CD8-positive, alpha-beta memory T cell (primary cell): ENCODE measurements at regions not wholly inside any gene's neighbourhood (a gene's known extent, or its start where the extent isn't known, plus 50 kb on each side); places are given as distances from the start of the nearest gene placed in this dataset.

Experiments used
- CTCF ChIA-PET: fragments of 350-600 bp; sonication (Branson Sonifier 250); formaldehyde crosslinking; loops from one replicate; lab custom pipeline; 2021; ENCODE audit warnings: antibody characterized with exemption; lab: Charles Lee
- POLR2A ChIA-PET: fragments of 350-600 bp; sonication (Branson Sonifier 250); formaldehyde crosslinking; loops from one replicate; lab custom pipeline; 2021; ENCODE audit warnings: antibody characterized with exemption; lab: Charles Lee
- DNase-seq, 5 donors: peaks; one replicate each; pipeline versions ENCODE4 v3.0.0 to v3.0.0-alpha.2; 2020 to 2022; ENCODE audit warnings: mixed read lengths in 1 of 5
- H3K27ac ChIP-seq: one replicate; pipeline ENCODE4 v1.7.0; 2013; ENCODE audit warnings: low read depth, mild to moderate bottlenecking, low read length, moderate library complexity
- H3K27me3 ChIP-seq: 2 replicates; pipeline ENCODE4 v1.7.0; 2013; ENCODE audit warnings: low read length, mild to moderate bottlenecking; ENCODE audit not compliant: insufficient read depth, poor library complexity, severe bottlenecking
- H3K36me3 ChIP-seq: 2 replicates; pipeline ENCODE4 v1.7.0; 2013; ENCODE audit warnings: mild to moderate bottlenecking, low read length, moderate library complexity; ENCODE audit not compliant: insufficient read depth
- H3K4me1 ChIP-seq: 2 replicates; pipeline ENCODE4 v1.7.0; 2013; ENCODE audit warnings: mild to moderate bottlenecking, low read length, moderate library complexity; ENCODE audit not compliant: insufficient read depth
- H3K4me3 ChIP-seq: 2 replicates; pipeline ENCODE4 v1.7.0; 2013; ENCODE audit warnings: mild to moderate bottlenecking, low read length
- H3K9me3 ChIP-seq: 2 replicates; pipeline ENCODE4 v1.7.0; 2013; ENCODE audit warnings: mild to moderate bottlenecking, low read length
- H3K27ac Mint-ChIP-seq, 8 donors: one replicate each; pipeline ENCODE4 v1.8.0; 2020 to 2021; ENCODE audit warnings: mixed read lengths in 8 of 8, mild to moderate bottlenecking in 6 of 8, inconsistent platforms in 3 of 8, moderate library complexity in 3 of 8
- H3K27me3 Mint-ChIP-seq, 2 donors: one replicate each; pipeline ENCODE4 v1.8.0; 2020 to 2021; ENCODE audit warnings: mixed read lengths in 2 of 2, mild to moderate bottlenecking in 1 of 2, moderate library complexity in 1 of 2
- H3K36me3 Mint-ChIP-seq, 3 donors: one replicate each; pipeline ENCODE4 v1.8.0; 2020 to 2021; ENCODE audit warnings: mixed read lengths in 3 of 3, inconsistent platforms in 1 of 3, mild to moderate bottlenecking in 1 of 3
- H3K4me1 Mint-ChIP-seq, 3 donors: one replicate each; pipeline ENCODE4 v1.8.0; 2020 to 2021; ENCODE audit warnings: mixed read lengths in 3 of 3, inconsistent platforms in 1 of 3, mild to moderate bottlenecking in 1 of 3
- H3K4me3 Mint-ChIP-seq, 7 donors: one replicate each; pipeline ENCODE4 v1.8.0; 2020 to 2021; ENCODE audit warnings: mixed read lengths in 7 of 7, mild to moderate bottlenecking in 6 of 7, moderate library complexity in 4 of 7, inconsistent platforms in 2 of 7
- H3K9me3 Mint-ChIP-seq, 5 donors: one replicate each; pipeline ENCODE4 v1.8.0; 2020 to 2022; ENCODE audit warnings: mixed read lengths in 5 of 5, mild to moderate bottlenecking in 3 of 5, moderate library complexity in 2 of 5, inconsistent platforms in 1 of 5

DNA sequence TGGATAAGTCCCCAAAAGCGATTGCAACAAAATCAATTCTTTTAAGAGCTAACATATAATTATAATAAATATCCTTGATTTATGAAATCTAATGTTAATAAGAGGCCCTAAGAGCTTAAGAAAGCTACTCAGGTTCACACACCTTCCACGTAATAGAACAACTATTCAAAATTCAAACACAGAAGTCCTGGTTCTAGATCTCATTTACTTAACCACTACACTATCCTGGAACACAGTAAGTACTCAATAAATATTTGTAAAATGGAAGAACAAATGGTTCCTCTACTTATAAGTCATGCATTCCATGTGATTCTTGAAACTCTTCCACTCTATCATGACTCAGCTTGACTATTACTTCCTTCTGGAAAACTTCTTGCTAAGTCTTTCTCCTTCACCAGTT lies 268.2 kb downstream of the FAM181B start:
- H3K36me3 ChIP-seq, result no peaks in the 10 kb centered on the region
- CTCF ChIA-PET, result no interaction called here

DNA sequence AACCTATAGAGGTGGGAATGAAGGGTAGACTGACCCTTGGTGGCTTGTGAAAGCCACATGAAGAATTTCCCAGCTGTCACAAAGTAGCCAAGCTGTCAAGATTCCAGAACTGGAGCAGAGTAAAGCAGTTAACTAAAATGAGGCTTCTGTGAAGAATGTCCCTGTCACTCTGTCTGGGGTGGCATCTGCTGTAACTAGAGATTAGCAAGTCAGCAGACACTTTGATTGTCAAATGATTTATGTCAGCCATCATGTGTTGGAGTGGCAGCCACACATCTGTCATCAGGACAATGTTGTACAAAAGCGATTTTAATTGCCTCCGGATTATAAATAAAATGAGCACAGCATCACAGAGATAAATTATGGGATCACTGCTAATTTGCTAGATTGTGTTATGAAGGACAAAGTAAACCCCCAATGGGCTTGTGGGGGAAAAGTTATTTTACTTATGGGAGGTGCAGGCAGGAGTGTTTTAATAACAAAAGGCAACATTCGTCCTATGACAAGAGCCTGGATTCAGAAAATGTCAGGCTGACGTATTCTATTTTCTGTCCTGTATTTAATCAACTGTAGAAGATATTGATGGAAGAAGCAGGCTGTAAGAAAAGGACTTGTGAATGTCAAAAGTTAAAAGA lies 270.9 kb downstream of the FAM181B start:
- DNase-seq, result no peak
- Histone ChIP-seq H3K9me3 (no peaks in the 10 kb centered on the region), H3K36me3 (no peaks in the 10 kb centered on the region), H3K4me3 (no peak overlapping the region), H3K4me1 (no peaks in the 10 kb centered on the region), H3K27me3 (no peaks in the 10 kb centered on the region), H3K27ac (no peak overlapping the region)
- ChIA-PET POLR2A (no interaction called here), CTCF (no interaction called here)
- H3K4me3 Mint-ChIP-seq, result no peak overlapping the region
- H3K27ac Mint-ChIP-seq, result no peak overlapping the region
- H3K27me3 Mint-ChIP-seq, result no peaks in the 10 kb centered on the region
- peaks cover 0 to 4% (median 3%) of the 10 kb centered on the region in 5 donors for H3K9me3 Mint-ChIP-seq
- H3K4me1 Mint-ChIP-seq, result no peaks in the 10 kb centered on the region
- no peaks in the 10 kb centered on the region for H3K36me3 Mint-ChIP-seq

More for the DNA sequence above, 268.2 kb downstream of the FAM181B start:
- no peak overlapping the region for H3K27ac Mint-ChIP-seq
- Histone ChIP-seq H3K9me3 (no peaks in the 10 kb centered on the region), H3K4me1 (no peaks in the 10 kb centered on the region), H3K4me3 (no peak overlapping the region), H3K27ac (no peak overlapping the region), H3K27me3 (no peaks in the 10 kb centered on the region)
- no peaks in the 10 kb centered on the region for H3K4me1 Mint-ChIP-seq
- H3K27me3 Mint-ChIP-seq, result no peaks in the 10 kb centered on the region
- H3K36me3 Mint-ChIP-seq, result no peaks in the 10 kb centered on the region
- DNase-seq, result no peak
- peaks cover 0 to 4% (median 0%) of the 10 kb centered on the region in 5 donors for H3K9me3 Mint-ChIP-seq
- POLR2A ChIA-PET, result no interaction called here
- H3K4me3 Mint-ChIP-seq, result no peak overlapping the region

DNA sequence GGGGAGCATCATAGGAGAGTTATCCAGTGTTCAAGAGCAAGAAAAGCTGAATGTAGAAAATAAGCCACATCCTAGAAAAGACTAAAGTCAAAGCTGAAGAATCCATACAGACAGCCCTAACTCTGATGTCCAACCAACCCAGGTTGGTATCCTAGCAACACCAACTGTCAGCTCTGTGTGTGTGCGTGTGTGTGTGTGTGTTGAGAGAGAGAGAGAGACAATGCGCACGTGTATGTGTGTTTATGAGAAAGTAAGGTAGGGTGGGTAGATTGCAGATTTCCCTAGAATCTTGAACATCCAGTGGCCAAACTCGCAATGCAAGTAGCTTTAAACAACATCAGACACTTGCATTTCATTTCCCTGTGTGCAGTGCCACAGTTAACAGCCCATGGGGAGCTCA lies 274.9 kb downstream of the FAM181B start:
- no peaks in the 10 kb centered on the region for H3K36me3 Mint-ChIP-seq
- Histone ChIP-seq H3K4me1 (no peaks in the 10 kb centered on the region), H3K27me3 (no peaks in the 10 kb centered on the region), H3K36me3 (no peaks in the 10 kb centered on the region), H3K4me3 (no peak overlapping the region), H3K9me3 (no peaks in the 10 kb centered on the region), H3K27ac (no peak overlapping the region)
- H3K27ac Mint-ChIP-seq, result no peak overlapping the region
- ChIA-PET CTCF (no interaction called here), POLR2A (no interaction called here)
- H3K9me3 Mint-ChIP-seq, result peaks cover 0 to 9% (median 0%) of the 10 kb centered on the region in 5 donors
- H3K27me3 Mint-ChIP-seq, result no peaks in the 10 kb centered on the region
- H3K4me3 Mint-ChIP-seq, result no peak overlapping the region
- no peak for DNase-seq
- H3K4me1 Mint-ChIP-seq, result no peaks in the 10 kb centered on the region

DNA sequence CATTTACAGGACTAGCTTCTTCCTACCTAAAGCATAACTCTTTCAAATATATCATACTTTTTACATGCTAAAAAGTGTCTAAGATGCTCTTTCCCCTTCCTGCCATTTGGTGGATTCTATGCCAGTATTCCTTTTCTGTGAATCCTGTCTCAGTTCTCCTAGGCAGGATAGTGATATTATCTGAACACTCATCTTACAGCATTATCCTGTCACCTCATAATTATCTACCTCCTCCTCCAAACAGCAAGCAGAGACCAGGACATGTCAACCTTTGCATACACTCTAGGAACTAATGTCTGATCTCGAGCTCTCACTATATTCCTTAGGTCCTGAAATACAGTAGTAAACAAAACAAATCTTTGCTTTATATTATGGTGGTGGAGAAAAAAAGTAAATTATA lies 275.5 kb downstream of the FAM181B start:
- H3K9me3 ChIP-seq, result no peaks in the 10 kb centered on the region
- CTCF ChIA-PET, result no interaction called here

DNA sequence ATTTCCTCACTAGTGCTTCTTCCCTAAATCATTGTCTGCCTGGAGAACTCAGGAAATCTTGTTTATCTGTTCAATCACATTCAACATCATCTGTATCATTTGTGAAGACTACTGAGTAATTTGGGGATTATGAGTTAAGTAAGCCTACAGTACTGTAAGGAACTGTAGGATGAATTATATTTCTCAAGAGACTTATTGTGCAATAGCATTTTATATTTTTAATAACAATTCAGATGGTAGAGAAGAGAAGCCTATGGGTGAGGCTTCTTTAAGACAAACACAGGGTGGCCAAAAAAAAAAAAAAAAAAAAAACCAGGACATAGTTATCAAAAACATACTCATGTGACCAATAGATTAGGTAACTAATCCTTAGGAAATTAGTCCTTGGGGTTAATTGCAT lies 282.7 kb downstream of the FAM181B start:
- no peak for DNase-seq
- Mint-ChIP-seq H3K36me3 (no peaks in the 10 kb centered on the region), H3K27ac (no peak overlapping the region), H3K4me3 (no peak overlapping the region), H3K9me3 (peaks cover 0 to 2% (median 0%) of the 10 kb centered on the region in 5 donors), H3K27me3 (no peaks in the 10 kb centered on the region), H3K4me1 (no peaks in the 10 kb centered on the region)
- POLR2A ChIA-PET, result no interaction called here
- Histone ChIP-seq H3K4me3 (no peak overlapping the region), H3K36me3 (no peaks in the 10 kb centered on the region), H3K4me1 (no peaks in the 10 kb centered on the region), H3K9me3 (no peaks in the 10 kb centered on the region), H3K27ac (no peak overlapping the region), H3K27me3 (no peaks in the 10 kb centered on the region)
- CTCF ChIA-PET, result no interaction called here

More for the DNA sequence above, 275.5 kb downstream of the FAM181B start:
- H3K9me3 Mint-ChIP-seq, result peaks cover 0 to 9% (median 0%) of the 10 kb centered on the region in 5 donors
- Histone ChIP-seq H3K27ac (no peak overlapping the region), H3K4me1 (no peaks in the 10 kb centered on the region), H3K4me3 (no peak overlapping the region), H3K36me3 (no peaks in the 10 kb centered on the region), H3K27me3 (no peaks in the 10 kb centered on the region)
- DNase-seq, result no peak
- H3K4me1 Mint-ChIP-seq, result no peaks in the 10 kb centered on the region
- POLR2A ChIA-PET, result no interaction called here
- no peak overlapping the region for H3K4me3 Mint-ChIP-seq
- no peaks in the 10 kb centered on the region for H3K36me3 Mint-ChIP-seq
- H3K27ac Mint-ChIP-seq, result no peak overlapping the region
- no peaks in the 10 kb centered on the region for H3K27me3 Mint-ChIP-seq

DNA sequence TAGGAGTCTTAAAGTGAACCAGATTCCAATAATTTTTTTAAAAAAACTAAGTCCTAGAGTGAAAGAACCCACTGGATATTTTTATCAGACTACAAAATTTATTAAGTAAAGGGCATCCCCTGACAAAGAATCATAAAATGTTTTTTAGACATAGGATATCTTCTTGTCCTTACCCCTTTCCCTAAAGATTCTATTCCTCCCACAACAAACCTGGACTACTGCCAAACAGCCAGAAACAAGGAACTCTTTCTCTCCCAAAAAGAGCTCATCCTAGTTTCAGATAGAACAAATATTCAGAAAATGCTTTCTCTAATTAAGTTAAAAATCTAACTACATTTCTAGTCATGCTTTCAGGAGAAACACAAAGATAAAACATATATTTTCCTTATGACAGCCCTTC lies 327.1 kb downstream of the FAM181B start:
- Histone ChIP-seq H3K27me3 (no peaks in the 10 kb centered on the region), H3K4me1 (no peaks in the 10 kb centered on the region), H3K27ac (no peak overlapping the region), H3K36me3 (no peaks in the 10 kb centered on the region), H3K9me3 (no peaks in the 10 kb centered on the region), H3K4me3 (no peak overlapping the region)
- peaks cover 2 to 16% (median 7%) of the 10 kb centered on the region in 5 donors for H3K9me3 Mint-ChIP-seq
- no peak overlapping the region for H3K27ac Mint-ChIP-seq
- H3K4me3 Mint-ChIP-seq, result no peak overlapping the region
- DNase-seq, result no peak
- ChIA-PET CTCF (no interaction called here), POLR2A (no interaction called here)
- H3K4me1 Mint-ChIP-seq, result no peaks in the 10 kb centered on the region
- H3K27me3 Mint-ChIP-seq, result no peaks in the 10 kb centered on the region
- H3K36me3 Mint-ChIP-seq, result no peaks in the 10 kb centered on the region

DNA sequence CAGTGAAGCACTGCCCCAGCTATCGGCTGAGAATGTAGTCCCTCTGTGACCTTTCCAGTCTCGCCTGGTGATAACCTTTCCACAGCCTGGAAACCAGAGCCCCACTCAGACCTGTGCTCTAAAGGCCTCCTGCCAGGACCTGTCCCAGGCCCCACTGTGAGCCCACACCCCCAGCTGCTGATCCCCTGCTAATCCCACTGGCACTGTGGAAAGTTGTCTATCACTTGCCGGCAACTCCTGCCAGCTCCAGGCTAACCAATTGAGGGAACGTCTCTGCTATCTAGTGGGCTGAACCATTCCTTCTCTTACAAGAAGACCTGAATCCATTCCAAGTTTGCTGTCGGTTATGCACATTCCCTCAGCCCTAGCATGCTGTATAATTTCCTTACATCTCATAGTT lies 328.2 kb downstream of the FAM181B start:
- Mint-ChIP-seq H3K4me3 (no peak overlapping the region), H3K27ac (no peak overlapping the region), H3K4me1 (no peaks in the 10 kb centered on the region), H3K36me3 (no peaks in the 10 kb centered on the region), H3K27me3 (no peaks in the 10 kb centered on the region), H3K9me3 (peaks cover 0 to 9% (median 5%) of the 10 kb centered on the region in 5 donors)
- Histone ChIP-seq H3K36me3 (no peaks in the 10 kb centered on the region), H3K4me1 (no peaks in the 10 kb centered on the region), H3K27ac (no peak overlapping the region), H3K27me3 (no peaks in the 10 kb centered on the region), H3K4me3 (no peak overlapping the region), H3K9me3 (no peaks in the 10 kb centered on the region)
- DNase-seq, result no peak
- ChIA-PET POLR2A (no interaction called here), CTCF (no interaction called here)

DNA sequence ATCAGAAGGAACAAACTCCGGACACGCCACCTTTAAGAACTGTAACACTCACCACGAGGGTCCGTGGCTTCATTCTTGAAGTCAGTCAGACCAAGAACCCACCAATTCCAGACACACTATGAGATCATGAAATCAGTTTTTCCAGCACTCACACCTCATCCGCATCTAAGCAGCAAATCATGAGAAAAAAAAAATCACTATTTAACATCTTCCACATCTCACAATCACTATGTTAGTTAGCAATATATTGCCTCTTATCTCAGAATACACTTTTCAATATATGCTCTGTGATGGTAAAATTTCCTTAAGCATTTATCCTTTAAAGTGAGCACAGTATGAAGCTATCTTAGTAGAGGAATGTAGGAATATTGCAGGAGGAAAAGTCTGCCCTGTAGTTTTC lies 328.7 kb downstream of the FAM181B start:
- Mint-ChIP-seq H3K4me1 (no peaks in the 10 kb centered on the region), H3K36me3 (no peaks in the 10 kb centered on the region), H3K9me3 (peaks cover 0 to 7% (median 5%) of the 10 kb centered on the region in 5 donors), H3K27me3 (no peaks in the 10 kb centered on the region), H3K4me3 (no peak overlapping the region), H3K27ac (no peak overlapping the region)
- Histone ChIP-seq H3K4me1 (no peaks in the 10 kb centered on the region), H3K27ac (no peak overlapping the region), H3K36me3 (no peaks in the 10 kb centered on the region), H3K4me3 (no peak overlapping the region), H3K9me3 (no peaks in the 10 kb centered on the region), H3K27me3 (no peaks in the 10 kb centered on the region)
- no peak for DNase-seq
- CTCF ChIA-PET, result no interaction called here
- POLR2A ChIA-PET, result no interaction called here
